CD14-positive monocyte (primary cell): ENCODE measurements at regions not wholly inside any gene's neighbourhood (a gene's known extent, or its start where the extent isn't known, plus 50 kb on each side); places are given as distances from the start of the nearest gene placed in this dataset.

Experiments used
- DNase-seq, 3 donors: peaks; one replicate each; pipeline ENCODE4 v3.0.0-alpha.2; 2011 to 2022
- H2AFZ ChIP-seq: 2 replicates; pipeline ENCODE4 v1.6.0; 2012; ENCODE audit warnings: mild to moderate bottlenecking, low read depth, low read length, inconsistent platforms; ENCODE audit not compliant: insufficient read depth, poor library complexity, severe bottlenecking
- H3K27ac ChIP-seq, 2 donors: 1 replicate in 1 of 2; 2 replicates in 1 of 2; pipeline ENCODE4 v1.5.1; 2012 to 2013; ENCODE audit warnings: low read length in 2 of 2, control low read depth in 1 of 2, inconsistent platforms in 1 of 2, low read depth in 1 of 2, mild to moderate bottlenecking in 1 of 2
- H3K27me3 ChIP-seq, 2 donors: one replicate each; pipeline versions ENCODE4 v1.6.0 to v1.6.1; 2011 to 2013; ENCODE audit warnings: low read length in 2 of 2; ENCODE audit not compliant: control insufficient read depth in 2 of 2, insufficient read depth in 2 of 2
- H3K36me3 ChIP-seq, 2 donors: replicated peaks in 1 of 2; 1 replicate in 1 of 2; 2 replicates in 1 of 2; pipeline versions ENCODE4 v1.5.1 to v1.6.1; 2012 to 2013; ENCODE audit warnings: low read length in 2 of 2, control low read depth in 1 of 2, inconsistent platforms in 1 of 2, mild to moderate bottlenecking in 1 of 2; ENCODE audit not compliant: insufficient read depth in 2 of 2, control insufficient read depth in 1 of 2
- H3K4me1 ChIP-seq, 2 donors: 1 replicate in 1 of 2; 2 replicates in 1 of 2; pipeline versions ENCODE4 v1.5.1 to v1.6.1; 2012 to 2013; ENCODE audit warnings: low read length in 2 of 2, control low read depth in 1 of 2, inconsistent platforms in 1 of 2, mild to moderate bottlenecking in 1 of 2, moderate library complexity in 1 of 2; ENCODE audit not compliant: insufficient read depth in 2 of 2, control insufficient read depth in 1 of 2
- H3K4me2 ChIP-seq: replicated peaks from 2 replicates; pipeline ENCODE3; 2012; ENCODE audit warnings: low read length, moderate library complexity, mild to moderate bottlenecking; ENCODE audit not compliant: poor library complexity, severe bottlenecking; ENCODE audit errors: extremely low read depth
- H3K4me3 ChIP-seq, 3 experiments: fragments of 200-600 bp in 1 of 3; sonication (generic) in 1 of 3; replicated peaks in 1 of 3; 1 replicate in 2 of 3; 2 replicates in 1 of 3; pipeline ENCODE4 v1.5.1; 2011 to 2013; ENCODE audit warnings: low read length in 3 of 3, mild to moderate bottlenecking in 3 of 3, control low read depth in 2 of 3, low read depth in 2 of 3, inconsistent platforms in 1 of 3, moderate library complexity in 1 of 3
- H3K79me2 ChIP-seq: 2 replicates; pipeline ENCODE4 v1.6.0; 2012; ENCODE audit warnings: mild to moderate bottlenecking, control low read depth, inconsistent platforms, low read length, moderate library complexity; ENCODE audit not compliant: insufficient read depth
- H3K9ac ChIP-seq: 2 replicates; pipeline ENCODE4 v1.6.0; 2017; ENCODE audit warnings: low read length, mild to moderate bottlenecking; ENCODE audit not compliant: insufficient read depth, poor library complexity, severe bottlenecking
- H3K9me3 ChIP-seq, 2 donors: replicated peaks in 1 of 2; 1 replicate in 1 of 2; 2 replicates in 1 of 2; pipeline versions ENCODE4 v1.5.1 to v1.6.1; 2012 to 2013; ENCODE audit warnings: low read length in 2 of 2, control low read depth in 1 of 2; ENCODE audit not compliant: control insufficient read depth in 1 of 2, insufficient read depth in 1 of 2
- H4K20me1 ChIP-seq: 2 replicates; pipeline ENCODE4 v1.6.0; 2012; ENCODE audit warnings: mild to moderate bottlenecking, low read length, control low read depth, moderate library complexity; ENCODE audit not compliant: insufficient read depth
- H3K27ac Mint-ChIP-seq, 7 donors: one replicate each; pipeline ENCODE4 v1.8.0; 2020; ENCODE audit warnings: mild to moderate bottlenecking in 7 of 7, mixed read lengths in 7 of 7, moderate library complexity in 6 of 7, inconsistent platforms in 2 of 7
- H3K27me3 Mint-ChIP-seq, 3 donors: one replicate each; pipeline ENCODE4 v1.8.0; 2021 to 2022; ENCODE audit warnings: low read depth in 3 of 3, mild to moderate bottlenecking in 3 of 3, mixed read lengths in 3 of 3, moderate library complexity in 3 of 3, inconsistent platforms in 1 of 3
- H3K36me3 Mint-ChIP-seq, 2 donors: one replicate each; pipeline ENCODE4 v1.8.0; 2020; ENCODE audit warnings: mixed read lengths in 2 of 2, inconsistent platforms in 1 of 2, mild to moderate bottlenecking in 1 of 2
- H3K4me1 Mint-ChIP-seq: one replicate; pipeline ENCODE4 v1.8.0; 2020; ENCODE audit warnings: mild to moderate bottlenecking, mixed read lengths
- H3K4me3 Mint-ChIP-seq, 2 donors: one replicate each; pipeline ENCODE4 v1.8.0; 2020; ENCODE audit warnings: mild to moderate bottlenecking in 2 of 2, mixed read lengths in 2 of 2, moderate library complexity in 1 of 2
- H3K9me3 Mint-ChIP-seq, 7 donors: one replicate each; pipeline ENCODE4 v1.8.0; 2020 to 2022; ENCODE audit warnings: mixed read lengths in 7 of 7, mild to moderate bottlenecking in 6 of 7, moderate library complexity in 6 of 7, inconsistent platforms in 2 of 7
- CTCF ChIP-seq: fragments of 200-600 bp; IDR thresholded peaks from one replicate; pipeline ENCODE4 v1.8.0; 2022; ENCODE audit warnings: antibody characterized with exemption, mild to moderate bottlenecking
- WGBS: methylation state at CpG from one replicate; pipeline ENCODE4 v1.1.5; 2013; ENCODE audit warnings: missing lambda C conversion rate; ENCODE audit not compliant: insufficient coverage; 5-methylcytosine and 5-hydroxymethylcytosine counted together
- intact Hi-C, 2 donors: fragments of 100-400 bp; cut with micrococcal nuclease; formaldehyde crosslinking; loops; one replicate each; pipeline versions ENCODE4 v1.15.0 to v1.15.1; 2023

- Mint-ChIP-seq H3K9me3 (peaks cover 0 to 4% (median 0%) of the 10 kb centered on the region in 7 donors), H3K27ac (peak overlapping the region in 1 of 7 donors; percentile 58), H3K4me3 (no peak overlapping the region), H3K4me1 (peaks cover 74% of the 10 kb centered on the region), H3K36me3 (peaks cover 0 to 4% of the 10 kb centered on the region in 2 donors), H3K27me3 (peaks cover 16 to 28% (median 21%) of the 10 kb centered on the region in 3 donors)
- Histone ChIP-seq H3K36me3 (no peaks in the 10 kb centered on the region), H3K9ac (no peak overlapping the region), H3K27ac (no peak overlapping the region), H3K27me3 (peaks cover 2 to 13% of the 10 kb centered on the region in 2 donors), H3K4me3 (no peak overlapping the region), H3K4me2 (no peak overlapping the region), H3K4me1 (peaks cover 54 to 63% of the 10 kb centered on the region in 2 donors), H4K20me1 (no peaks in the 10 kb centered on the region), H3K9me3 (no peaks in the 10 kb centered on the region), H2AFZ (no peak overlapping the region), H3K79me2 (no peaks in the 10 kb centered on the region)
- TF ChIP-seq CTCF, result no peak
- no peak for DNase-seq
- intact Hi-C loops, result loop anchor here in 1 of 2 donors (10.0 kb wide), 1 partner anchor 53 kb away; no protein-coding TSS in a partner anchor
- 92% methylated on average over 7 of the region's 10 CpGs for WGBS
Measured at GRCh38 chr10:78252286-78252685, 218.6 kb downstream of the RPS24 start.

- peaks cover 55 to 65% of the 10 kb centered on the region in 2 donors for H3K4me1 ChIP-seq
- WGBS, result 95% methylated on average over 6 of the region's 9 CpGs
- intact Hi-C loops, result loop anchor here in 1 of 2 donors (10.0 kb wide), 1 partner anchor 52 kb away; no protein-coding TSS in a partner anchor
Measured at GRCh38 chr10:78253063-78253853, 219.6 kb downstream of the RPS24 start.

More at GRCh38 chr10:78253063-78253853, 219.6 kb downstream of the RPS24 start:
- H3K4me3 ChIP-seq, result no peak overlapping the region
- TF ChIP-seq CTCF, result no peak
- Mint-ChIP-seq H3K4me1 (peaks cover 75% of the 10 kb centered on the region), H3K27ac (peak overlapping the region in 1 of 7 donors; percentile 33), H3K9me3 (peaks cover 0 to 4% (median 0%) of the 10 kb centered on the region in 7 donors), H3K27me3 (peaks cover 11 to 25% (median 17%) of the 10 kb centered on the region in 3 donors), H3K36me3 (peaks cover 0 to 1% of the 10 kb centered on the region in 2 donors), H3K4me3 (no peak overlapping the region)
- H3K9ac ChIP-seq, result no peak overlapping the region
- no peaks in the 10 kb centered on the region for H4K20me1 ChIP-seq
- no peak overlapping the region for H3K4me2 ChIP-seq
- no peaks in the 10 kb centered on the region for H3K36me3 ChIP-seq
- no peaks in the 10 kb centered on the region for H3K9me3 ChIP-seq
- H2AFZ ChIP-seq, result no peak overlapping the region
- no peak for DNase-seq
- H3K79me2 ChIP-seq, result no peaks in the 10 kb centered on the region
- peaks cover 2 to 6% of the 10 kb centered on the region in 2 donors for H3K27me3 ChIP-seq
- H3K27ac ChIP-seq, result no peak overlapping the region
